Panc1 (cell line): ENCODE measurements at regions not wholly inside any gene's neighbourhood (a gene's known extent, or its start where the extent isn't known, plus 50 kb on each side); places are given as distances from the start of the nearest gene placed in this dataset.

Source experiments
- ATAC-seq: fragments of 200-7000 bp; cut with Tn5 transposase; 2 replicates; pipeline ENCODE4 v1.9.1; 2020; ENCODE audit warnings: mild to moderate bottlenecking, moderate library complexity
- BruUV-seq: library from RNA; stranded (reverse); fragments of 400-500 nt; replicated peaks from 2 replicates; lab custom pipeline; 2021; lab: Mats Ljungman, UMichigan
- CTCF ChIA-PET: fragments of 300-600 bp; sonication (Branson Sonifier 250); formaldehyde crosslinking; loops from one replicate; lab custom pipeline; 2022; ENCODE audit warnings: antibody characterized with exemption; lab: Charles Lee
- POLR2A ChIA-PET: fragments of 300-600 bp; sonication (Branson Sonifier 250); formaldehyde crosslinking; loops from one replicate; lab custom pipeline; 2022; ENCODE audit warnings: antibody characterized with exemption; lab: Charles Lee
- DNase-seq: peaks from one replicate; pipeline ENCODE4 v3.0.0-alpha.2; 2010; ENCODE audit warnings: low read depth, low spot score
- H3K27ac ChIP-seq: 2 replicates; pipeline ENCODE4 v1.5.1; 2011; ENCODE audit warnings: mild to moderate bottlenecking, low read length, inconsistent platforms
- H3K27me3 ChIP-seq: fragments of 200-500 bp; sonication (Bioruptor generic); 2 replicates; pipeline ENCODE4 v1.6.0; 2014; ENCODE audit warnings: low read length, inconsistent platforms; ENCODE audit not compliant: control insufficient read depth, insufficient read depth
- H3K36me3 ChIP-seq: fragments of 200-500 bp; sonication (Bioruptor generic); 2 replicates; pipeline ENCODE4 v1.5.1; 2014; ENCODE audit warnings: inconsistent platforms, mild to moderate bottlenecking, low read length, moderate library complexity; ENCODE audit not compliant: control insufficient read depth, insufficient read depth
- H3K4me1 ChIP-seq: 2 replicates; pipeline ENCODE4 v1.5.1; 2011; ENCODE audit warnings: inconsistent platforms, mild to moderate bottlenecking, low read length, moderate library complexity; ENCODE audit not compliant: control insufficient read depth, insufficient read depth
- H3K4me3 ChIP-seq, 2 experiments: 2 replicates each; pipeline ENCODE4 v1.5.1; 2011 to 2012; ENCODE audit warnings: low read depth in 2 of 2, low read length in 2 of 2, mild to moderate bottlenecking in 2 of 2, inconsistent platforms in 1 of 2, moderate library complexity in 1 of 2
- H3K9me3 ChIP-seq: fragments of 200-500 bp; sonication (Bioruptor generic); 2 replicates; pipeline ENCODE4 v1.5.1; 2014; ENCODE audit warnings: low read depth, mild to moderate bottlenecking, inconsistent platforms, low read length, moderate library complexity; ENCODE audit not compliant: control insufficient read depth, insufficient read depth
- CTCF ChIP-seq: fragments of 450-650 bp; IDR thresholded peaks from 2 replicates; pipeline ENCODE4 v1.5.1; 2017; ENCODE audit warnings: mild to moderate bottlenecking
- POLR2AphosphoS5 ChIP-seq: IDR thresholded peaks from 2 replicates; pipeline ENCODE4 v1.6.1; 2012; ENCODE audit warnings: mild to moderate bottlenecking, low read depth, low read length, moderate library complexity
- SIN3A ChIP-seq: IDR thresholded peaks from 2 replicates; pipeline ENCODE4 v1.6.1; 2012; ENCODE audit warnings: low read depth, mild to moderate bottlenecking, low read length, moderate library complexity, borderline replicate concordance; ENCODE audit not compliant: insufficient read depth
- TCF7L2 ChIP-seq: IDR thresholded peaks from 2 replicates; pipeline ENCODE4 v1.6.1; 2011; ENCODE audit warnings: mild to moderate bottlenecking, low read depth, low read length, inconsistent platforms
- in situ Hi-C: cut with HindIII; loops from 2 replicates; pipeline ENCODE4 v1.10.0; 2016; ENCODE audit warnings: low sequenced_read_pairs, low pct_unique_long_range_greater_than_20kb
- intact Hi-C: fragments of 100-400 bp; cut with micrococcal nuclease; formaldehyde crosslinking; loops from one replicate; pipeline ENCODE4 v1.10.0; 2022; ENCODE audit not compliant: unreplicated experiment
- TF ChIP-seq, protein P1 (sequence below), 2 experiments: IDR thresholded peaks; 2 replicates each; pipeline ENCODE4 v1.6.1; 2011 to 2012; ENCODE audit warnings: low read depth in 2 of 2, control low read depth in 1 of 2, low read length in 1 of 2, mild to moderate bottlenecking in 1 of 2, moderate library complexity in 1 of 2; ENCODE audit not compliant: insufficient read depth in 1 of 2

- TF ChIP-seq TCF7L2 (no peak), CTCF (no peak), POLR2AphosphoS5 (no peak), SIN3A (no peak)
- TF ChIP-seq, protein P1, sequence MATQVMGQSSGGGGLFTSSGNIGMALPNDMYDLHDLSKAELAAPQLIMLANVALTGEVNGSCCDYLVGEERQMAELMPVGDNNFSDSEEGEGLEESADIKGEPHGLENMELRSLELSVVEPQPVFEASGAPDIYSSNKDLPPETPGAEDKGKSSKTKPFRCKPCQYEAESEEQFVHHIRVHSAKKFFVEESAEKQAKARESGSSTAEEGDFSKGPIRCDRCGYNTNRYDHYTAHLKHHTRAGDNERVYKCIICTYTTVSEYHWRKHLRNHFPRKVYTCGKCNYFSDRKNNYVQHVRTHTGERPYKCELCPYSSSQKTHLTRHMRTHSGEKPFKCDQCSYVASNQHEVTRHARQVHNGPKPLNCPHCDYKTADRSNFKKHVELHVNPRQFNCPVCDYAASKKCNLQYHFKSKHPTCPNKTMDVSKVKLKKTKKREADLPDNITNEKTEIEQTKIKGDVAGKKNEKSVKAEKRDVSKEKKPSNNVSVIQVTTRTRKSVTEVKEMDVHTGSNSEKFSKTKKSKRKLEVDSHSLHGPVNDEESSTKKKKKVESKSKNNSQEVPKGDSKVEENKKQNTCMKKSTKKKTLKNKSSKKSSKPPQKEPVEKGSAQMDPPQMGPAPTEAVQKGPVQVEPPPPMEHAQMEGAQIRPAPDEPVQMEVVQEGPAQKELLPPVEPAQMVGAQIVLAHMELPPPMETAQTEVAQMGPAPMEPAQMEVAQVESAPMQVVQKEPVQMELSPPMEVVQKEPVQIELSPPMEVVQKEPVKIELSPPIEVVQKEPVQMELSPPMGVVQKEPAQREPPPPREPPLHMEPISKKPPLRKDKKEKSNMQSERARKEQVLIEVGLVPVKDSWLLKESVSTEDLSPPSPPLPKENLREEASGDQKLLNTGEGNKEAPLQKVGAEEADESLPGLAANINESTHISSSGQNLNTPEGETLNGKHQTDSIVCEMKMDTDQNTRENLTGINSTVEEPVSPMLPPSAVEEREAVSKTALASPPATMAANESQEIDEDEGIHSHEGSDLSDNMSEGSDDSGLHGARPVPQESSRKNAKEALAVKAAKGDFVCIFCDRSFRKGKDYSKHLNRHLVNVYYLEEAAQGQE (IDR thresholded peaks at IDR 0.05; ENCODE audit: insufficient read depth in 1 of 2, low read depth in 2 of 2, low read length in 1 of 2), result no peak
- ATAC-seq (no peak), DNase-seq (no peak)
- ChIA-PET CTCF (no interaction called here), POLR2A (no interaction called here)
- BruUV-seq, result no TSS peak
- H3K9me3 ChIP-seq, result no peaks in the 10 kb centered on the region
- H3K27me3 ChIP-seq, result no peaks in the 10 kb centered on the region
- no peak overlapping the region for H3K27ac ChIP-seq
- H3K4me3 ChIP-seq, result no peak overlapping the region
- H3K36me3 ChIP-seq, result no peaks in the 10 kb centered on the region
- intact Hi-C loops, result no loop called here
- no peaks in the 10 kb centered on the region for H3K4me1 ChIP-seq
- in situ Hi-C loops, result no loop called here
These were observed 2180.4 kb upstream of the WWC1 start for GRCh38 chr5:166111021-166111420.

DNA sequence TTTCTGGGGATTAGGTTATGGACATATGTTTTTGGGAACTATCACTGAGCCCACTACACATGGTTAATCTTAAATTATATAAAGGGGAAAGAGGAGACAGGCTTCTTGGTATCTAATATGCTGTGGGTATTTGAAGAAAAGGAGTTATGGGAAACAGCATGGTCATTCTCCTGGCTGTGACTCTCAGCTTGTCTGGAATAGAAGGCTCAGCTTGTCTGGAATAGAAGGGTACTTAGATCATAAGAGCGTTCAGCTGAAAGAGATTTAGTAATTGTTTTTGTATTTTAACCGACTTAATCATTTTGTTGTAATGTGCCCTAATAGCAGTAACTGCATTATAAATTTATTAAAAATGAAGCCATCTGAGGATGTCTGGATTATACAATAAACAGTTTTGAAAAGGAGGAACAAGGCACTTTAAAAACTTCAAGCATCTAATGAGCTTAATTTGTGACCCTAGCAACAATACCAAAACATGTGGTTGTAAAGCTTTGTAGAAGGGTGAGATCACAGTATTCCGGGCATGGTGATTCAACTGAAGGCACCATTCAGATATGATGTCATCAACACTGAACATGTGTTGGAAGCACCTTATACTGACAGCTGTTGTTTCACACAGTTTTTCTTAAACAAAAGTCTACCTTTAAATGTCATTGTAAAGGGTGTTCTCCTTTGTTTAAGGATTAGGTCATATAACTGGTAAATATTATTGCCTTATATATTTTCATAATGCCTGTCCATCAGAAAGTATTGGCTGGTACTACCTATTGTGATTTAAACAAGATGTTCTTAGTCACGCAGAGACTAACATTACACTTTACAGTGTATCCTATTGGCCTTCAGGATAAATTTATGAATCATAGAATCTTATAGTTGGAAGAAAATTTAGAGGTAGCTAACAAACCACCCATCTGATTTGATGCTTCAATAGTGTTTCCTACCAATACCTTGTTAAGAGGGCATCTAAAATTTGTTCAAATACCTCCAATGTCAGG is 2174.1 kb upstream of the WWC1 start:
- in situ Hi-C loops, result no loop called here
- ChIA-PET CTCF (no interaction called here), POLR2A (no interaction called here)
- H3K4me3 ChIP-seq, result no peak overlapping the region
- DNase-seq (no peak), ATAC-seq (no peak)
- no peaks in the 10 kb centered on the region for H3K4me1 ChIP-seq
- intact Hi-C loops, result no loop called here
- no peaks in the 10 kb centered on the region for H3K27me3 ChIP-seq
- no TSS peak for BruUV-seq
- H3K9me3 ChIP-seq, result no peaks in the 10 kb centered on the region
- H3K27ac ChIP-seq, result no peak overlapping the region
- H3K36me3 ChIP-seq, result no peaks in the 10 kb centered on the region
- TF ChIP-seq SIN3A (no peak), POLR2AphosphoS5 (no peak), TCF7L2 (no peak), CTCF (no peak)
- TF ChIP-seq, protein P1 (IDR thresholded peaks at IDR 0.05; ENCODE audit: insufficient read depth in 1 of 2, low read depth in 2 of 2, low read length in 1 of 2), result no peak
